DMS114 treated with DMSO at 0.1 percent for 48 hours (cell line): ENCODE measurements at regions not wholly inside any gene's neighbourhood (a gene's known extent, or its start where the extent isn't known, plus 50 kb on each side); places are given as distances from the start of the nearest gene placed in this dataset.
"Not testable (repeated sequence)": the region's sequence is repeated elsewhere in the genome, so short reads cannot be mapped to it uniquely, and the experiment has no call there.

ENCODE experiments used
- DNase-seq: peaks from one replicate; lab custom pipeline; 2025; ENCODE audit not compliant: unreplicated experiment; lab: John Stamatoyannopoulos, UW

DNA sequence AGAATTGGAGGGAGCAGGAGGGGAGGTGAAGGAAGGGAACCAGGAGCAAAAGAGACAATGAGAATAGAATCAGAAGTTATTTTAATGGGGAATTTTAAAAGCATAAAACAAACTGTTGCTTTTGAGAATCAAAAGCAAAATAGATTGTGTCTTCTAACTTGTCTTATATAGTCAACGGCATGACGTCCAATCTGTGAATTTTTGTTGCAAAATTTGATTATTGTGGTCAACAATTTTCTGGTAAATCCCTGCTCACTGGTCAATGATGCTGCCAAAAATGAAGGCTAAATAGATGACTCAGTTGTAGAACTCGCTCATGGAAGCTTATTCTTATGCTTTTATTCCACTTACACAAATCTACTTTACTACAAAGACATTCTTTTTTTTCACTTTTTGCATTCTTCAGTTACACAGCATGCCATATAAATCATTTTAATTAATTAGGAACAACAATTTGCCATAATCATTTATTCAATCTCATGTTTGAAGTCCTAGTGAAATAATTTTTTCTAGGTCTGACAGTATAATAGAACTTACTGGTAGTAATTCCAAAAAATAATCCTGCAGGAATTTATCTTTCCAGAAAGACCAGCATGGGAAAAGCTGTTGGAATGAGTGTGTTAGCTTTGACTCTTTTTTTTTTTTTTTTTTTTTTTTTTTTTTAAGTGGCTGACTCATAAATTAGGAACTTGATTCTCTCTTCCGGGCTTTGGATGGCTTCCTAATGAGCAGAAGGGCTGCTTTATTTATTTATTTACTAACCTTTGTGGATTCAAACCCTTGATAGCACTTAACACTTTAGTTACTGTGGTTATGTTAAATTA, 256.9 kb downstream of the SPRY2 start:
- DNase-seq = no peak

GRCh38 chr13:80083081-80083852, 257.7 kb downstream of the SPRY2 start:
- DNase-seq = no peak

DNA sequence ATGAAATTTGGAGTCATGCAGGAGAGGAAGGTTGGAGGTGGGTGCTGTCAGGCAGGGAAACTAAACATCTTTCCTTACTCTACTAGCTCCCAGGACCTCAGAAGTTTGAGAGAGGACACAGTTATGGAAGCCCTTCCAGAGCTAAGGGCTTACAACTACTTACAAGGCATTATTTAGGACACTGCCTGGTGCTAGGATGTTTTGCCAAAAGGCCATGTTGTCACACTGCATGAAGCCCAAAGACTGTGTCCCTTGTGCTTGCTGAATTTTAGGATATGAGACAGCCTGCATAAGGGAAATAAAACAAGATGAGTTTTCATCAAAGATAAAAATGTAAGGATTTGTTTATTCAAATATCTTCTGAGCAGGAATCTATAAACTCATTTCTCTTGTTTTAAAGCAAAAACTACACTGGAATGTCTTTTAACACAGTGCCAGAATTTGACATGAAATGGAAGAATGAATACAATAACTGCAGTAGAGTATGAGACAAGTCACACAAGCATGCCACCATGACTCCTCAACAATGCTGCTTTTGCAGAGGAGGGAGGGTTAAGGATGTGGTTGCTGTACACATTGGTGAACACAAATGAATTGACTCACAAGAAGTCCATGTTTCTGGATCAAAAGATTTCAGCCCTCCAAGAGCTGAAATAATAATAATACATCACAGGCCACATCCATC, 258.4 kb downstream of the SPRY2 start:
- DNase-seq = no peak

DNA sequence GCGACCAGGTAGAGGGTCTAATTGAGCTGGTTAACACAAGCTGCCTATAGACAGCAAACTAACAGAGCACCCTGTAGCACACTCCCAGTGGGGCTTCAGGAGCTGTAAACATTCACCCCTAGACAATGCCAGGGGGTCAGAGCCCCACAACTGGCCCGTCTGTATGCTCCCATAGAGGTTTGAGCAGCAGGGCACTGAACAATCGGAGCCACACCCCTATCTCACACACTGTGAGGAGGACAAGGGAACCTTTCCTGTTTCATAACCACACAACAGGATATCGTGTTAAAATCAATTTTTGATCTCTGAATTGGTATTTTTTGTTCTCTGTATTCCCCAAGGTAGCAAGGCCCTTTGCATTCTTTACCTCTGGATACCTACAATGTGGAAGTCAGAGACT, 266.1 kb downstream of the SPRY2 start:
- DNase-seq = no peak

DNA sequence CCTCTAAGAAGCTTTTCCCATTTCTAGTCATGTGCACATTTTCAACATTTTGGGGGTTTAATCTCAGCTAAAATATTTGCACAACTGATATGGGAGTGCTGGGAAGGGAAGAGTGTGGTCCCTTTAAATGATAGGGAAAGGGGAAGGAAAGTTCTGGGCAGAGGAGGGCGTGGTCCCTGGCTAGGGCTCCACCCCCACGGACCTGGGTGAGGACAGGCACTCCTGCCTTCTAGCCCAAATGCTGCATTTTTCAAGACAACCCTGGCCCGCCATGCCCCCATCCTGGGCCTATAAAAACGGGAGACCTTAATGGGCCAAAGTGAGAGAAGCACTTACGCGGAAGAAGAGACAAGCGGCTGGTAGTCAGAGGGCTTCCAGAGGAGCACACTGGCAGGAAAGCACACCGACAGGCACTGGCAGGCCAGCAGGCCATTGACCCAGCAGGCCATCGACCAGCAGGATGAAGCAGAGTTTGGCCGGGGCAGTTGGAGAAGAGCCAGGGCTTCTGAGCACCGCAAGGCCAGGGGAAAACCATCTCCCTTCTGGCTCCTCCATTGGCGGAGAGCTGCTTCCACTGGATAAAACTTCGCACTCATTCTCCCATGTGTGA, 266.7 kb downstream of the SPRY2 start:
- no peak for DNase-seq

GRCh38 chr13:80072231-80072630, 268.7 kb downstream of the SPRY2 start:
- no peak for DNase-seq

DNA sequence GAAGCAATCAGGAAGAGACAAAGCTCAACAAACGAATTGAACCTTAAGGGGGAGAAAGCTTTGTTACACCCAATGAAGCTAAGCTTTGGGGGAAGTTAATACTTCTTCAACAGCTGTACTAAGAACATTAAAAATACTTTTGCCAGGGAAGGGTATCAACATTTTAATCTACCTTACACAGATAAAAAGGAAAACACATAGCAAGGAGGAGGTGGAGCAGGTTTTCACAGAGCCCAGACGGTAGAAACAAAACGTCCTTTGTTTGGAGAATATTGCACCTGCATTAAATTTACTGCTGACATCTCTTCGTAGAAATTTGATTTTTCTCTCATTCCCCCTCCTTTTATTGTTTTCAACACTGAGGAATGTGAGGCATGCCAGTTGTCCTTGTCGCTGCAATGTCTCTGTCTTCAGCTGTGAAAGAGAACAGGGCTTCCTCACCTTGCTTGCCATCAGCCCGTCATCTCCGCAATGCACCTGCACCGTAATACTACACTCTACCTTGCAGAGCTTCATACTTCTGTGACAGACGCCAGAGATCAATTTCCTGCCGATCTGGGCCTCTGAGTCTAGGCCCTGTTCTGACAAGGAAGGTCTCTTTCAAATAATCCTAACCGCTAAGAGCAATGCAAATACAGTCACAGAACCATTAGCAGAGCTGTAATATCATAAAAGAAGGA, 270.8 kb downstream of the SPRY2 start:
- no peak for DNase-seq

DNA sequence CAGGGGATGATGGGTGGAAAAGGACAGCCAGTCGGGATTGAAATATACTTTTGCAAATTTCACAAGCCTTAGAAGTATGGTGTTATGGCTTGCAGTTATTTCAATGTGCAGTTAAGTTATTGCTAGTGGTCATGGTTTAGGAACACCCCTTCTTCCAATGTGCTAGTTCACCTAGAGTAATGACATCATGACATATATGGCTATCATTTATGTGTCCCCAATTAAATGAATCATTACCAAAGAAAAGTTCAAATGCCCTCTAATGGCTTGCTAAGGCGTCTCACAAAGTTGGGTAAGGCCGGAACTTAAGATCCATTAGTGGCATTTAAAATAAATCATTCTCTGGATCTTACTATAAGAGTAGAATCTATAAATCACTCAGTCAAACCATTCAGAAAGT, 271.6 kb downstream of the SPRY2 start:
- DNase-seq = no peak

DNA sequence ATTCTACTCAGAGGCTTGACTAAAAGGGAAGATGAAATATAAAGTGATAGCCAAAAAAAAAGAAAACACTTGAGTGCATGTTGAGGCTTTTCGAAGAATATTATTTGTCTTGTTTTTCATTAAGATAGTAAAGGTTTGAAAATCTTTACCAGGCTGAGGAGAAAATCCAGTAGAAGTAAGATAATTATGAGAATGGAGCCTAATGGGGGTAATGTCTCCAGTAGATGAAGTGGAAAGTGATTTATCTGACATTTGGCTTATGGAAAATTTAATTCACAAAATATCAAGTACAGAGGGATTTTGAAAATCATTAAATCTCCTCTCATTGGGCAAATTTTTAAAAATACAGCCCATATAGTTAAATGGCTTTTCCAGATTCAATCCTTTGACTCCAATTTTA, 274.9 kb downstream of the SPRY2 start:
- DNase-seq = no peak

DNA sequence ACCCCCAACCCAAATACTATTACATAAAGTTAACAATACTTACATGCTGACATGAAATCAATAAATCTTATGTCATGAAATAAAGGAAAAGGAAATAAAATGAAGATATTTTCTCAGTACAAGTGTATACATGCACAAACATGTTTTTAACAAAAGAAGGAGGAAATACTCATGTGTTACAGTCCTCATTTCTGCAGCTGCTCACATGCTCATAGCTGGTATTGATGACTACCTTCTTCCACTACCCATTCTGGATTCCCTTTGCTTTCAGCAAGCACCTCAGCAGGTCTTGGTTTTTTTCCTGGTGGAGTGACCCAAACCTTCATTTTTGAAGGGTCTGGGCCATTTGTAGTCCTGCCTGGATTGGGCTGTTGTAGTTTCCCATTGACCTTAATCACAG, 278.5 kb downstream of the SPRY2 start:
- DNase-seq = not testable (repeated sequence)

DNA sequence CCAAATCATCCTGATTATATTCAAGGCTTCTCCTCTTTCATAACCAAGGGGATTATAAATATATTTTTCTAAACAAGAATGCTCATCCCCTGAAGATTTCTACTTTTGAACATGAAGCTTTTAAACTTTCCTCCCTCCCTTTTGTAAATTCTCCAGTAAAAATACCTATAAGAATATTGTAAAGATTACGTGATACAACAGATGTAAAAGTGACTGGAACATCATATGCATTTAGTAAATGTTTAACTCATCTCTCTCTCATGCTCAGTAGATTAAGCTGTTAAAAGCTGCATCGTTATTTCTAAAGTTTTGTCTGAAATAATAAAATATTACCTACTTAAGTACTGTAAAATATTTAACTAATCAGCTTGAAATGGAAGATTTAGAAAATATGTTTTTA, 281.1 kb downstream of the SPRY2 start:
- DNase-seq = no peak

DNA sequence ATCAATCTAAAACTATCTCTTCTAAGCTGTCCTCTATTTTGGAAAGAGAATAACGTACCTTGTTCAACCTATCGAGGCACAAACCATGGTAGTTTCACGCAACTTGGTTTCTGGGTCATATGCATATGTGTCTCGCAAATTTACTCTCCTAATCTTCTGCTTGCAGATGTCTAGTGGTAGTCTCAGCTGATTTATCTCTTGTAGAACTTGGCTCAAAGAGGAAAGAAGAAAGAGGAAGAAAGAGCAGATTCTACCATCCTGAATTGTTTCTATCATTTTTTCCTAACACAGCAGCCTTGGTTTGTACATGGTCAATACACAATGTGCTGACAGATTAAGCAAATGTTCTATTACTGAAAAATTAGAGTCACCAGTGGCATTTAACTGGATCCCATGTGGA, 282.3 kb downstream of the SPRY2 start:
- no peak for DNase-seq

- DNase-seq = no peak
Observed at GRCh38 chr13:80055847-80056246, 285.1 kb downstream of the SPRY2 start.

DNA sequence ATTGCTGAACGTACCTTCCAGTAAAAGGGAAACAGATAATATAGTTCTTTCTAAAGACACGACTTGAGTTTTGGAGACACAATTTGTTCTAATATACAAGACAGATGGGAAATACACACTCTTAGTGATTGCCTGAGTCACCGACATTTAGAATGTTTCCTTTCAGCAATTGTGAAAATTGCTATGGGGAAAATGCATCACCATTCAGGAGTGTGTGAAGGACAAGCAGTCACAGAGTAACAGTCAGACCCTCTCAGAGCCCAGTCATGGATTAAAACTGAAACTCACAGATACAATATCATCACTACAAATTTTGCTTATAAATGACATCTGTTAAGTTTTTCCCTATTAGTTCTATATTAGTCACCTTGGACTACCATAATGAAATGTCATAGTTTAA, 286.1 kb downstream of the SPRY2 start:
- no peak for DNase-seq

DNA sequence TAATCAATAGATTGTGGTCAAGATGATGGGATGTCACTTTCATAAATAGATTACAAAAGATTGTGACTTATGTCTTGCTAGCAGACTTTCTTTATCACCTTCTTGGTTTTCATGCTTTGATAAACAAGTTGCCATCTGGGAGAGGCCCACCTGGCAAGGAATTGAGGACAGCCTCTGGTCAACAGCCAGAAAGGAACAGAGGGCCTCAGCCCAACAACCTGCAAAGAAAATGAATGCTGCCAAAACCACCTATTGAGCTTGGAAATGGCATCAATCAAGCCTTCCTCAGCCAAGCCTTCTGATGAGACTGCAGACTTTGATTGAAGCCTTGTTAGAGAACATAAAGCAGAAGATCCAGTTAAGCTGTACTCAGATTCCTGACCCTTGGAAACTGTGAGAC, 288.6 kb downstream of the SPRY2 start:
- no peak for DNase-seq

DNA sequence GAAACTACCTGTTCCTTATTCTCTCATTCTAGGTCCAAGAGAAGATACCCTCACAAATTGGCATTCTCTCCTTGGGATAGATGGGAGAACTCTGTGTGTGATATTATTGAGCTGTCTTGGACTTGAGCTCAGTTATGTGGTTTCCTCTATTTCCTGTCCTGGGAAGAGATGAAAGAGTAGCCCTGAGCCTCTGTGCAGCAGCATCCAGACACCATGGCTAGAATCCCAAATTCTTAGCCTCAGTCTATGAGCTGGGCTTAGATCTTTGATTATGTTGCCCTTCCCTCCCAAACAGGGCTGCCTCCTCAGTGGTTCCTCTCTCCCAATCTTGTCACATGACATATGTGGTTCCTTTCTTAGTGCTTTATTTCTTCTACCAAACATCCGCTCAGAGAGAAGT, 290.7 kb downstream of the SPRY2 start:
- no peak for DNase-seq

- DNase-seq = no peak
Observed at GRCh38 chr13:80048802-80049201, 292.1 kb downstream of the SPRY2 start.

DNA sequence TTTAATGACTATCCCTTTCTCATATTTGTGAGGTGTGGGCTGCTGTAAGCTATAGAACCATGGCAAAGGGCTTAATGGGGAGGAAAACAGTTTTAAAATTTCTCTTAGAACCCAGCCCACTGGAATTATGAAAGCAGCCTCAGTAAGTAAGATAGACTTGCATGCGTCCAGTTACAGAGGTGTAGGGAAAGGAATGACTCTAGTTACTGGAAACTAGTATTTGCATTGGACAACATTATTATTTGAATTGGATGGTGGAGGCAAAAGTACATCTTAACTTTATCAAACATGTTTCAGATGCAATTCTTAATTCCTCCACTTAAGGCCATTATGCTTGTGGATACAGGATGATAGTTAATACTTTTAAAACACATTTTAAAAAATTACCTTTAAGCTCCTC, 292.9 kb downstream of the SPRY2 start:
- DNase-seq = no peak

DNA sequence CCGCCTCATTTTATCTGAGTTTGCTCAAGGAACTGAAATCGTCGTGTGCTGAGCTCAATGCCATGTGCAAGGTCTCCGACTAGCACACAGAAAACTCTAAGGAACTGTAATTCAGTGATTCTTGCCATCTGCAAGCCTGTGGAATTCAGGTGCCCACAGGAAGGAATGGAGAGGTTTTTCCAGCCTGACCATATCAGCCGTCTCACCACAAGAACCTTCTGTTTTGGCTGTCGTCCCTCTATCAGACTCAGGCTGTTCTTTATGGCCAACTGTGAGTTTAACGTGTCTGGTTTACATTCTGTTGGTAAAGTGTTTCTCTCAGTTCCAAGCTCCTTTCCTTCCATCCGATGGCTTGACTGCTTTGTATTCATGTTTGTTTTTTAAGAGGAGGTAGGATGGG, 293.5 kb downstream of the SPRY2 start:
- DNase-seq = no peak

DNA sequence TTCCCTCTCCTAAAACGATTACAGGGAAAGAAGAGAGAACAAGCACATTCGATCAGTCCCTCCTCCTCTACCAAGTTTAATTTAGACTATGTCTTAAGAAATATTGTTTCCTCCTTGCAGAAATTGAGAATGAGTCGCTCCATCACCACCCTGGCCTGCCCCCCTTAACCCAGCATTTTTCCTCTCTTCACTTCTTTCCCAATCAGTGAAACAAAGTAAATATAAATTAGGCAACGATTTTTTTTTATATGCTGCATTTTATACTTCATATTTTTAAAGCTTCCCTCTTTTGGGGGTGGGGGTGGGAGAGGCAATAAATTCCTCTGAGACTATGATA, 300.0 kb downstream of the SPRY2 start:
- DNase-seq = no peak
